Heart right ventricle (tissue), 16 donors: ENCODE measurements at regions not wholly inside any gene's neighbourhood (a gene's known extent, or its start where the extent isn't known, plus 50 kb on each side); places are given as distances from the start of the nearest gene placed in this dataset.

Experiments used
- ATAC-seq, 8 donors: fragments of 200-7000 bp; cut with Tn5 transposase; one replicate each; pipeline ENCODE4 v1.9.1; 2020; ENCODE audit warnings: mild to moderate bottlenecking in 8 of 8, moderate library complexity in 8 of 8, moderate number of reproducible peaks in 1 of 8
- DNase-seq, 2 donors: peaks; one replicate each; pipeline ENCODE4 v3.0.0-alpha.2; 2020
- H3K27ac ChIP-seq, 10 donors: fragments of 200-600 bp; sonication (generic) in 2 of 10; one replicate each; pipeline versions ENCODE4 v1.5.0 to v1.8.0; 2020 to 2022; ENCODE audit warnings: mild to moderate bottlenecking in 3 of 10
- H3K27me3 ChIP-seq, 7 donors: fragments of 200-600 bp; one replicate each; pipeline ENCODE4 v1.8.0; 2021 to 2022; ENCODE audit warnings: mild to moderate bottlenecking in 2 of 7
- H3K36me3 ChIP-seq, 9 donors: fragments of 200-600 bp; sonication (generic) in 1 of 9; one replicate each; pipeline versions ENCODE4 v1.5.0 to v1.8.0; 2020 to 2022; ENCODE audit warnings: mild to moderate bottlenecking in 2 of 9
- H3K4me1 ChIP-seq, 9 donors: fragments of 200-600 bp; sonication (generic) in 1 of 9; one replicate each; pipeline versions ENCODE4 v1.5.0 to v1.8.0; 2020 to 2022; ENCODE audit warnings: mild to moderate bottlenecking in 4 of 9
- H3K4me3 ChIP-seq, 10 donors: fragments of 200-600 bp; sonication (generic) in 2 of 10; one replicate each; pipeline versions ENCODE4 v1.5.0 to v1.8.0; 2020 to 2022; ENCODE audit warnings: mild to moderate bottlenecking in 7 of 10, moderate library complexity in 2 of 10
- H3K9me3 ChIP-seq, 11 donors: fragments of 200-600 bp in 10 of 11; sonication (generic) in 2 of 11; one replicate each; pipeline versions ENCODE4 v1.5.0 to v1.8.0; 2013 to 2022; ENCODE audit warnings: mild to moderate bottlenecking in 2 of 11, control low read depth in 1 of 11, moderate library complexity in 1 of 11
- WGBS, 2 donors: extraction: QIAGEN DNeasy Blood & Tissue Kit; methylation state at CpG; one replicate each; pipeline ENCODE4 v1.1.7; 2013; ENCODE audit warnings: inconsistent platforms in 1 of 2; 5-methylcytosine and 5-hydroxymethylcytosine counted together
- intact Hi-C, 10 donors: fragments of 100-400 bp; cut with DNase I; formaldehyde crosslinking; loops; one replicate each; pipeline versions ENCODE4 v1.11.1 to v1.14.2; 2022
- TF ChIP-seq, protein P1 (sequence below), 9 donors: fragments of 200-600 bp; sonication (generic) in 2 of 9; IDR thresholded peaks; one replicate each; pipeline versions ENCODE4 v1.5.0 to v1.8.0; 2021 to 2022; ENCODE audit warnings: antibody characterized with exemption in 9 of 9, mild to moderate bottlenecking in 5 of 9, moderate library complexity in 1 of 9
- donor health status: Arrhythmogenic right ventricular cardiomyopathy.
- donor health status: ischemic (EF 13 %, LVEDD 7.1; RV severe dilation, severe dysfunction).
- donor health status: healthy with polysubstance abuse.
- donor health status: DM: no; HTN: yes; CAD: no.
- donor health status: DM: no; HTN: no; CAD: no.
- donor health status: ischemic (EF 25% LVEDD 6.9; RV normal size, moderate dysfunction).
- donor health status: ischemic (EF 25% LVEDD 5.7; RV mildly dilated, moderate dysfunction).
- donor health status: healthy.
- donor health status: DM: yes; HTN: yes; CAD: no.
- donor health status: Ischemic cardiomyopathy.
- donor health status: ischemic (EF 35%, LVEDD 5.7; RV mildly dilated, moderate dysfunction).
- donor health status: nonischemic (EF 11% LVEDD 7.7; RV severe dilation, severe dysfunction).
- donor health status: DM: yes; HTN: yes; CAD: no.
- donor health status: PGD.
- donor health status: ischemic (EF 29% LVEDD 5.4; RV normal size, mild dysfunction).
- donor health status: nonischemic (EF 23%, LVEDD 6.1; RV moderate dilation, normal function).

- intact Hi-C loops = no loop called here
- H3K4me1 ChIP-seq = peaks cover 0 to 16% (median 5%) of the 10 kb centered on the region in 9 donors
- TF ChIP-seq, protein P1, sequence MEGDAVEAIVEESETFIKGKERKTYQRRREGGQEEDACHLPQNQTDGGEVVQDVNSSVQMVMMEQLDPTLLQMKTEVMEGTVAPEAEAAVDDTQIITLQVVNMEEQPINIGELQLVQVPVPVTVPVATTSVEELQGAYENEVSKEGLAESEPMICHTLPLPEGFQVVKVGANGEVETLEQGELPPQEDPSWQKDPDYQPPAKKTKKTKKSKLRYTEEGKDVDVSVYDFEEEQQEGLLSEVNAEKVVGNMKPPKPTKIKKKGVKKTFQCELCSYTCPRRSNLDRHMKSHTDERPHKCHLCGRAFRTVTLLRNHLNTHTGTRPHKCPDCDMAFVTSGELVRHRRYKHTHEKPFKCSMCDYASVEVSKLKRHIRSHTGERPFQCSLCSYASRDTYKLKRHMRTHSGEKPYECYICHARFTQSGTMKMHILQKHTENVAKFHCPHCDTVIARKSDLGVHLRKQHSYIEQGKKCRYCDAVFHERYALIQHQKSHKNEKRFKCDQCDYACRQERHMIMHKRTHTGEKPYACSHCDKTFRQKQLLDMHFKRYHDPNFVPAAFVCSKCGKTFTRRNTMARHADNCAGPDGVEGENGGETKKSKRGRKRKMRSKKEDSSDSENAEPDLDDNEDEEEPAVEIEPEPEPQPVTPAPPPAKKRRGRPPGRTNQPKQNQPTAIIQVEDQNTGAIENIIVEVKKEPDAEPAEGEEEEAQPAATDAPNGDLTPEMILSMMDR (IDR thresholded peaks at IDR 0.05) = no peak
- H3K9me3 ChIP-seq = peaks cover 0 to 2% (median 0%) of the 10 kb centered on the region in 11 donors
- no peak overlapping the region for H3K27ac ChIP-seq
- 90 to 94% methylated on average over 7 of the region's 7 CpGs for WGBS, 2 donors
- no peak for DNase-seq
- ATAC-seq = peak in 1 of 8 donors; percentile 15
- H3K4me3 ChIP-seq = no peak overlapping the region
- no peaks in the 10 kb centered on the region for H3K27me3 ChIP-seq
- H3K36me3 ChIP-seq = no peaks in the 10 kb centered on the region
These were observed 236.0 kb downstream of the RRAGC start for GRCh38 chr1:38623529-38623928.

DNA sequence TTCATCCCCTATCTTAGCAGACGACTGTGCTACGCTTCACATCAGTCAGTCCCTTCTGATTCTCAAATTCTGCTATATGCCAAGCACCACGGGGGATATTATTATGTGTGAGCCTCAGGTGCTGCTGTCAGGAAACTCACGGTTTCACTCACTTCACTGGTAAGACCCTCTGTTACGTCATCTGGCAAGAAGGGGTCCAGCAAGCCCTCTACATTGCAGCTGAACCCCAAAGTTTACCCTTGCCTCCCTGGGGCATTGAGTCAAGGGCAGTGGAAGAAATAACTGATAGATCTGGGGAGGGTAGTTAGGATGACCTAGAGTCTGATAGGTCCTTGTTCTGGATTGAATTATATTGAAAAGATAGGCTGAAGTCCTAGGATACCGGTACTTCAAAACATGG lies 237.4 kb downstream of the RRAGC start:
- no peak for ATAC-seq
- TF ChIP-seq, protein P1 (IDR thresholded peaks at IDR 0.05) = no peak
- no peak overlapping the region for H3K27ac ChIP-seq
- no peaks in the 10 kb centered on the region for H3K9me3 ChIP-seq
- H3K27me3 ChIP-seq = peaks cover 0 to 4% (median 0%) of the 10 kb centered on the region in 7 donors
- no peak for DNase-seq
- no peaks in the 10 kb centered on the region for H3K36me3 ChIP-seq
- 86 to 89% methylated on average over 6 of the region's 6 CpGs for WGBS, 2 donors
- H3K4me3 ChIP-seq = no peak overlapping the region
- intact Hi-C loops = no loop called here
- H3K4me1 ChIP-seq = peaks cover 0 to 17% (median 5%) of the 10 kb centered on the region in 9 donors

GRCh38 chr1:38616846-38617245 lies 242.7 kb downstream of the RRAGC start:
- Histone ChIP-seq H3K9me3 (peaks cover 0 to 4% (median 0%) of the 10 kb centered on the region in 11 donors), H3K36me3 (no peaks in the 10 kb centered on the region), H3K4me3 (no peak overlapping the region), H3K4me1 (peaks cover 0 to 19% (median 4%) of the 10 kb centered on the region in 9 donors), H3K27me3 (peaks cover 0 to 31% (median 13%) of the 10 kb centered on the region in 7 donors), H3K27ac (no peak overlapping the region)
- TF ChIP-seq, protein P1 (IDR thresholded peaks at IDR 0.05) = no peak
- ATAC-seq (peak in 1 of 8 donors; percentile 22), DNase-seq (no peak)
- WGBS, 2 donors = 26 to 30% methylated on average over 3 of the region's 3 CpGs
- intact Hi-C loops = loop anchor here in 1 of 10 donors (10.0 kb wide), 1 partner anchor 108 kb away; no protein-coding TSS in a partner anchor

- no peak for ATAC-seq
- intact Hi-C loops = loop anchor here in 1 of 10 donors (10.0 kb wide), 1 partner anchor 109 kb away; no protein-coding TSS in a partner anchor
- H3K27ac ChIP-seq = peak overlapping the region in 1 of 10 donors; percentile 1
- TF ChIP-seq, protein P1 (IDR thresholded peaks at IDR 0.05) = peak in 1 of 9 donors; percentile 14
- peaks cover 0 to 4% (median 0%) of the 10 kb centered on the region in 11 donors for H3K9me3 ChIP-seq
- 91 to 98% methylated on average over 1 of the region's 1 CpG for WGBS, 2 donors
- no peaks in the 10 kb centered on the region for H3K36me3 ChIP-seq
- H3K27me3 ChIP-seq = peaks cover 0 to 40% (median 13%) of the 10 kb centered on the region in 7 donors
- no peak overlapping the region for H3K4me3 ChIP-seq
- no peak for DNase-seq
- H3K4me1 ChIP-seq = peaks cover 0 to 19% (median 4%) of the 10 kb centered on the region in 9 donors
These were observed 243.9 kb downstream of the RRAGC start for GRCh38 chr1:38615680-38616079.
